Sciatic nerve (tissue), 2 donors: ENCODE measurements at regions not wholly inside any gene's neighbourhood (a gene's known extent, or its start where the extent isn't known, plus 50 kb on each side); places are given as distances from the start of the nearest gene placed in this dataset.
A peak's percentile ranks its signal among the peaks of the same experiment; 100 is the strongest.

Experiments
- ATAC-seq: fragments of 200-7000 bp; cut with Tn5 transposase; one replicate; pipeline ENCODE4 v1.9.1; 2020; ENCODE audit warnings: mild to moderate bottlenecking, moderate library complexity
- DNase-seq: peaks from one replicate; pipeline ENCODE4 v3.0.0-alpha.2; 2020; ENCODE audit warnings: low spot score
- intact Hi-C: fragments of 100-400 bp; cut with DNase I; formaldehyde crosslinking; loops from one replicate; pipeline ENCODE4 v1.14.2; 2022
- donor health status: DM: no; HTN: no; CAD: no.
- donor health status: DM: no; HTN: no; CAD: no.

DNA sequence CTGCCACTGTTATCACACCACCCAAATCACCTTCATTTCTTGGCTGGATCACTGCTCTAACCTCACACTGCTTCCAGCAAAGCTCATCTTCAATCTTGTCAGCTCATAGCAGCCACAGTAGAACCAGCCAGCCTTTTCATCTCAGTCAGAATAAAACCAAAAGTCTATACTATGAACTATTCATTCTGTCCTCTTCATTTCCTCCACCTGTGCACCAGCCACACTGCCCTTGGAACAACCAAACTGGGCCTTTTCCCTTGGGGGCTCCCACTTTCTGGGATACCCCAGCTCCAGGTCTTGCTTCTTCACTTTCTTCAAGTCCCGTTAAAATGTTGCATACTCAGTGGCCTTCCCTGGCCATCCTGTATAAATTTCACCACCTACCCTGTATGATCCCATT lies 234.4 kb upstream of the DAAM1 start:
- ATAC-seq: no peak
- intact Hi-C loops: no loop called here
- DNase-seq: no peak

DNA sequence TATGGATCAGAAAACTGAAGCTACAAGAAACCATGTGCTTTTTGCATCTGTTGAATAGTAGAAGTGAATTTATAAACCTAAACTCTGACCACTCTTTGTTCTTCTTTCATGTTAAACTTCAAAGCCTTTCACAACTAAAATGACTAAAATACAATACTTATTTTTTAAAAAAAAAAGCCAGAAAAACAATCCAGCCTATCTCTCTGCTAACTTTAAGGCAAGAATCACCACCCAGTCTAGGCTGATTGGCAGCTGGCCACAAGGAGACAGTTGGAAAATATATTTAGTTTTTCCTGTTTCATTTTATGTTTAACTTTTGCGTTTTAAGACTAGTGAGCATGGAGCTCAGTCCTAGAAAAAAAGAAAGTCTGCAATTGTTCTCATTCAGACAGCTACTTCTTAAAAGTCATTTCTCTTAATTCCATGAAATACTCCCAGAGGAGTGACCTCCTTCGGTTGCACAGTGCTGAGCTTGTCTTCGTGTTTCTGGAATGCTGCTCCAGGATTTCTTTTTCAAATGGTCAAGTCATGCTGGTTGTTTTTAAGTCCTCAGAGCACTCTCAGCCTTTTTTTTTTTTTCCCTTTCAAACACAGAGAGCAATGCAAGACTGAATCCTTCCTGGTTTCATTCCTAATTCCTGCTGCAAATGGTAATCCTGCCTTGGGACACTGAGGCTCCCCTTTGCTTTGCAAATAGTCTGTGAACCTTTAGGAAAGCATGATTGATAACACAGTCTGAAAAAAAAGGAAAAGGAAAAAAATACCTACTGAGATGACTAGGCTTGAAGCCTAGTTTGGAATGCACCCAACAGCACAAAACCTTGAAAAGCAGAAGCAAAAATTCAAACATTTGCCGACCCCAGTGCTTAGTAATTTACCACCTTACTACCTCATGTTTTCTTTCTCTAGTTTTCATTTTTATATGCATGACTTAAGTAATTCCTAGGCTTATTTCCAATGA lies 233.3 kb upstream of the DAAM1 start:
- DNase-seq (no peak), ATAC-seq (peak; percentile 85)
- intact Hi-C loops: no loop called here

GRCh38 chr14:58961045-58961731 lies 227.3 kb upstream of the DAAM1 start:
- DNase-seq (no peak), ATAC-seq (peak; percentile 57)
- intact Hi-C loops: no loop called here

- DNase-seq (no peak), ATAC-seq (no peak)
- intact Hi-C loops: no loop called here
Measured at GRCh38 chr14:58963873-58964597, 224.4 kb upstream of the DAAM1 start.

- no peak for DNase-seq
- no peak for ATAC-seq
- intact Hi-C loops: no loop called here
Measured at GRCh38 chr14:58964598-58964928, 223.9 kb upstream of the DAAM1 start.

DNA sequence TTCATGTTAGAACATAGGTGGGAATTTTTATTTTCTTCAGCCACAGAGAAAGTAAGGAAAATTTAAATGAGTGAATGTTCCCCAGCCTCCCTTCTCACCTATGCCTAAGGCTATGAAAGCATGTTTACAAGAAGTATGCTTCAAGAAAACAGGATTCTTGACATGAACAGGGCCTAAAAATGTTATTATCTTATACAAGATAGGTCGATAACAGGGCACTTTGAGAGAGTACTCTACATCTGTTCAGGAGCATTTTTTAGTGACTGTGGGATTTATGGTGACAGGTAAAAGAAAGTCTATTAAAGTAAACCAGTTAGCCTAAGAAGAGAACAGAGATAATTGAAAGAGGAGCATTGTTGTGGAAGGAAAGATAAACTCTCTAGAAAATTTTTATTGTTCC lies 222.9 kb upstream of the DAAM1 start:
- no peak for ATAC-seq
- no peak for DNase-seq
- intact Hi-C loops: no loop called here

DNA sequence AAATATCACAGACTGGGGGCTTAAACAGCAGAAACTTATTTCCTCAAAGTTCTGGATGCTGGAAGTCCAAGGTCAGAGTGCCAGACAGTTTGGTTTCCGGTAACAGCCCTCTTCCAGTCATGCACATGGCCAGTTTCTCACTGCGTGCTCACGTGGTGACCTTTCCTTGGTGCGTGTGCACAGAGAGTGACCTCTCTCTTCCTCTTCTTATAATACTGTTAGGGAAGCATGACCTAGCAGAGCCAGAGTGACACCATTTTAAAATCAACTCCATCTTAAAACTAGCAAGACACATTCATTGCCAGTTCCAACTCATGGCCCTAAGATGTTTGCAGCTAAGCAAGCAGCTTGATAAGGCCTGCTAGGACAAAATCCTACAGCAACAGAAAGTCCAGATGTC lies 221.5 kb upstream of the DAAM1 start:
- intact Hi-C loops: no loop called here
- no peak for ATAC-seq
- no peak for DNase-seq

- ATAC-seq (no peak), DNase-seq (no peak)
- intact Hi-C loops: no loop called here
Measured at GRCh38 chr14:58969951-58970751, 218.3 kb upstream of the DAAM1 start.

- intact Hi-C loops: no loop called here
- ATAC-seq (no peak), DNase-seq (no peak)
Measured at GRCh38 chr14:58972233-58973017, 216.0 kb upstream of the DAAM1 start.

DNA sequence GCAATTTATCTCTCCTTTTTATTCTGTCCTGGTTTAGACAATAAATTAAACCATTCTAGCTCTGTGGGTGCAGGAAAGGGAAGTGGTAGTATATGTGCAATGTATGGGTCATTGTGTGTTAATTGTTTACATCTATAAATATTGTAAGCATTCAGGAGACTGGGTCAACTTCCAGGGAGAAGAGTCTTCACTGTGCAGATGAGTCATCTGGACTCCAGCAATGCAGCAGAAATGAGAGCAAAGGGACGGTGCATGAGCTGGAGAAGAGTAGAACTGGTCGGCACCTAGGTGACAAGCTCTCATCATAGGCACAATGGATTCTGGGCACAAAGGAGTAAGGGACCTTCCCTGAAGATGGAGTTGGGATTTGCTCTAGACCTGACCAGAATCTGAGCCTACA lies 211.1 kb upstream of the DAAM1 start:
- ATAC-seq: no peak
- DNase-seq: no peak
- intact Hi-C loops: no loop called here

DNA sequence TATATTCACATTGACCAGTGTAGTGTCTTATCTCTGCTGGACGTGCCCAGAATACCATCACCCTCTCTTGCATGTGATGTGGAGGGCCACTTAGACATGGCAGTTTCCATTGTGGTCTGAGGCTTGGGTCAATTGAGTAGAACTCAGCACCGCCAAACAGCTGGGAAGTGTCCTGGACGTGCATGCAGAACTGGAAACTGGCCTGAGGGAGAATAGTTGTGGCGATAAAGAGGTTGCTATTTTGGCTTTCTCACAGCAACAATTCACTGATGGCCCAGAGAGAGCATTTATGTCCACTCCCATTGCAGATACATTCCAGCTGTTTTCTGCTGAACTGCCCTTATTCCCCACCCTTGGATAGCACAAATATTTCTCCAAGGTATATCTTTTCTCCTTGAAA lies 210.1 kb upstream of the DAAM1 start:
- intact Hi-C loops: no loop called here
- ATAC-seq: peak; percentile 55
- no peak for DNase-seq

- DNase-seq (no peak), ATAC-seq (no peak)
- intact Hi-C loops: no loop called here
Measured at GRCh38 chr14:58979325-58979724, 209.1 kb upstream of the DAAM1 start.

DNA sequence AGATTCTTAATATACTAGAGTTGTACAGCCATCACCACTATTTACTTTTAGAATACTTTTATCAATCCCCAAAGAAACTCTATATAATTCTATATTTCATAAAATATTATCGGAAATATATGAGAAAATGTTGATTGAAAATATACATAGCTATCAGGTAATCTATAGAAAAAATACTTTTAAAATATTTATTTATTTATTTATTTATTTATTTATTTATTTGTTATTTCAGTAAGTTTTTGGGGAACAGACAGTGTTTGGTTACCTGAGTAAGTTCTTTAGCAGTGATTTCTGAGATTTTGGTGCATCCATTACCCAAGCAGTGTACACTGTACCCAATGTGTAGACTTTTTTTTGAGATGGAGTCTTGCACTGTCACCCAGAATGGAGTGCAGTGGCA lies 206.6 kb upstream of the DAAM1 start:
- intact Hi-C loops: no loop called here
- ATAC-seq (no peak), DNase-seq (no peak)

DNA sequence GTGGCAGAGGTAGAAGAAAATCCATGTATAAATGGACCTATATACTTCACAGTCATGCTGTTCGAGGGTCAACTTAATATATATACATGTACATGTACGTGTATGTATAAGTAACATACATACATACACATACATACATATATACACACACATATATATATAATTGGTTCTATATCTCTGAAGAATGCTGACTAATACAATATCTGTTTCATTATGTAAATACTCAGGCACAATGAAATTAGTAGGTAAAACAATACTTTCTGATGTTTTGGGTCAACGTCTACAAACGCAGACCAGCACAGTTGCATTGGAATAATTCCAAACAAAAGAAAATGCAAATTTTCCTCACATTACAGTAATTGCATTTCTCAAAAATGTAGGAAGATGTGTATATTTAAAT lies 202.7 kb upstream of the DAAM1 start:
- intact Hi-C loops: no loop called here
- ATAC-seq (no peak), DNase-seq (no peak)

- no peak for ATAC-seq
- intact Hi-C loops: no loop called here
- DNase-seq: no peak
Measured at GRCh38 chr14:58987591-58987990, 200.9 kb upstream of the DAAM1 start.

GRCh38 chr14:58992935-58993334 lies 195.5 kb upstream of the DAAM1 start:
- intact Hi-C loops: no loop called here
- no peak for DNase-seq
- ATAC-seq: no peak

GRCh38 chr14:58994130-58994529 lies 194.3 kb upstream of the DAAM1 start:
- DNase-seq (no peak), ATAC-seq (no peak)
- intact Hi-C loops: no loop called here

GRCh38 chr14:59004012-59004411 lies 184.5 kb upstream of the DAAM1 start:
- intact Hi-C loops: no loop called here
- DNase-seq (no peak), ATAC-seq (peak; percentile 65)
